MV-4-11 (cell line): ENCODE measurements at regions not wholly inside any gene's neighbourhood (a gene's known extent, or its start where the extent isn't known, plus 50 kb on each side); places are given as distances from the start of the nearest gene placed in this dataset.
"Not testable (repeated sequence)": the region's sequence is repeated elsewhere in the genome, so short reads cannot be mapped to it uniquely, and the experiment has no call there.

ENCODE experiments used
- DNase-seq: peaks from one replicate; lab custom pipeline; 2025; lab: John Stamatoyannopoulos, UW

GRCh38 chr16:51853586-51853985 lies 693.4 kb downstream of the TOX3 start:
- DNase-seq, result no peak

DNA sequence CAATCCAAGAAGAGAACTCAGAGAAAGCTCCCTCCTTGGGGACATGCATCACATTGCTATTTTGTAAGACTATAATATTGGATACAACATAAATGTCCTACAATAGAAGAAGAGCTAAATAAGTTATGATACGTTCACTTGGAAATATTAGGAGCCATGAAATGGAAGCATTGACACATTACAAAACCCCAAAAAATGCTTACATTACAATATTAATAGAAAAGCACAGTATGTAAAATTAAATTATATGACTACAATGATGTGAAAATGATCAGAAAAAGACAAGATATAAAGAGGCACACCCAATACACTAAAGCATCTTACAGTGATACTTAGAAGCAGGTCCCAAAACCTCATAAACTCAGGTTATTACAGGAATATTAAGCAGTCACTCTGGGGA lies 694.1 kb downstream of the TOX3 start:
- DNase-seq, result no peak

DNA sequence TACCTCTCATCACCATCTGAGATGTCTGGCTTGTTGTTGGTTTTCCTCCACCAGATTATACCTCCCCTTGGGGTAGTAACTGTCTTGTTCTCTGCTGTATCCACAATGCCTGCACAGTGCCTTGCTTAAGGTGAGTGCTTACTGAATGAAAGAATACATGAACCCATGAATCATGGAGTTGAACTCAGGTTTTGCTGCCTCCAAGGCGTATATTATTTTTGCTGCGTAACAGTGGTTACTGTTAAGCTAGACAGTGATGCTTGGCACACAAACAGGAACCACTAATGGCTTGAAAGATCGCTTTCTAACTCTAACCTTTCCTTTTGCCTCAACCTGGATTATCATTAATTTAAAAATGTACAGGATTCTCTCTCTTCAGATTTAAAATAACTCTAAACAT lies 695.8 kb downstream of the TOX3 start:
- DNase-seq, result no peak

- no peak for DNase-seq
These were observed 697.2 kb downstream of the TOX3 start for GRCh38 chr16:51849715-51850114.

GRCh38 chr16:51845586-51846305 lies 694.7 kb upstream of the SALL1 start:
- DNase-seq, result no peak

- DNase-seq, result no peak
These were observed 688.8 kb upstream of the SALL1 start for GRCh38 chr16:51839727-51840462.

DNA sequence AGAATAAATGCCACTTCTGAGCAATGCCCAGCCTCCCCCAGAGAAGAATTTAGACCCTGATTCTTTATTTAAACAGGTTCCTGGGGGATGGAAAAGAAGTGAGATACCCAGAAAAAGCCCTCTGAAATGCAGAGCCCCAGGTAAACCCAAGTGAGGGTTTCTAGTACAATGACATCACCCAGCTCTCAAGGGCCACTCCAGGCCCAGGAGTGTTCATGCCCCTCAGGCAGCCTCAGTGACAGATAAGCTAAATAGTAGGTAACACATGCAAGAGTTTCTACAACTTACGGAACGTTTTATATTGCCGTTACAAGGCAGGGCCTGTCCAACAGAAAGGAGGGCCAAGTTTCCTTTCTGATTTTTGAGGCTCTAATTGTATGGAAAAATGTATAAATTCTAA lies 683.7 kb upstream of the SALL1 start:
- no peak for DNase-seq

DNA sequence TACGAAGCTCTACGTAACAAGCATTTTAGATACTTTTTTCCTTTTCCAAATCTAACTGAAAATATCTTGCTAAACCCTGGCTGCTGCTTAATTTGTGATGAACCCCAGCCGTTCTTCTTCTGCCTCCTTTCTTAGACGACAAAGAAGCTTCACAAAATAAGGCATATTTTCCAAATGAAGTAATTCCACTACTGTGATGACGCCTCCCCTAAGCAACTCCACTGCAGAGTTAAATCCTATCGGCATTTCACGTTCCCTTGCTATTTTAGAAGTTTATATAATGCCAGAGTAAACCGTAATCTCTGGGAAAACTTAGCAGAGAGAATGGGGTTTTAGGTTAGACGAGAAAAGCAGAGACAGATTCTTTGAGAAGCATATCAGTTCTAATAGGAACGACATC lies 683.1 kb upstream of the SALL1 start:
- DNase-seq, result no peak

- no peak for DNase-seq
These were observed 680.7 kb upstream of the SALL1 start for GRCh38 chr16:51831595-51832367.

GRCh38 chr16:51831034-51831433 lies 680.0 kb upstream of the SALL1 start:
- DNase-seq, result not testable (repeated sequence)

DNA sequence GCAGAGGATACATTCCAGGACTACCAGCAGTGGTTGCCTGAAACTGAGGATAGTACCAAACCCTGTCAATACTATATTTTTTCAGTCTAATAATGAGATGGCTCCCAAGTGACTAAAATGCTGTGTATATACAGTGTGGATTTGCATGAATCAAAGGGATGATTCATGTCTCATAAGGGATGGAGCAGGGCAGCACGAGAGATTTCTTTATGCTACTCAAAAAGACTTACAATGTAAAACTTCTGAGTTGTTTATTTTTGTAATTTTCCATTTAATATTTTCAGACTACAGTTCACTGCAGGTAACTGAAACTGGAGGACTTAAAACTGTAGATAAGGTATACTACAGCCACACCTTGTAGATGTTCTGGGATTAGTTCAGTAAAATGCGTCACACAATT lies 674.7 kb upstream of the SALL1 start:
- DNase-seq, result no peak

- DNase-seq, result no peak
These were observed 671.4 kb upstream of the SALL1 start for GRCh38 chr16:51822471-51822870.

GRCh38 chr16:51821527-51821926 lies 670.5 kb upstream of the SALL1 start:
- DNase-seq, result no peak

DNA sequence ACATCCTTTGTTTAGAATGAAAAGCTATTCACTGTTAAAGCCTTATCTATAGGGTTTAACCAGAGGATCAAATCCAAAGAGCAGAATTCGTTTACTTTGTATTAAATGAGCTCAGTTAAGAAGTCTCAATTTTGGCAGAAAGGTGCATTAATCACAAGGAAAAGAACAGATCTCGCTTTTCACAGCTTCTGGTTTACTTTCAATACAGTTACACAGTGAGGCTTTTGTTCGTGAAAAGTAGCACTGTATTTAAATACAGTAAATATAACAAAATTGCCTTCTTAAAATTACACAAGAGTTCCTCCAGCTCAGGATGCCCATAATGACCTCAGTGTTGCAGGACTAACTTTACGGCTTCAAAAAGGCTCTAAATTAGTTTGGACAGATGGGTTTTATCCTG lies 669.1 kb upstream of the SALL1 start:
- no peak for DNase-seq

DNA sequence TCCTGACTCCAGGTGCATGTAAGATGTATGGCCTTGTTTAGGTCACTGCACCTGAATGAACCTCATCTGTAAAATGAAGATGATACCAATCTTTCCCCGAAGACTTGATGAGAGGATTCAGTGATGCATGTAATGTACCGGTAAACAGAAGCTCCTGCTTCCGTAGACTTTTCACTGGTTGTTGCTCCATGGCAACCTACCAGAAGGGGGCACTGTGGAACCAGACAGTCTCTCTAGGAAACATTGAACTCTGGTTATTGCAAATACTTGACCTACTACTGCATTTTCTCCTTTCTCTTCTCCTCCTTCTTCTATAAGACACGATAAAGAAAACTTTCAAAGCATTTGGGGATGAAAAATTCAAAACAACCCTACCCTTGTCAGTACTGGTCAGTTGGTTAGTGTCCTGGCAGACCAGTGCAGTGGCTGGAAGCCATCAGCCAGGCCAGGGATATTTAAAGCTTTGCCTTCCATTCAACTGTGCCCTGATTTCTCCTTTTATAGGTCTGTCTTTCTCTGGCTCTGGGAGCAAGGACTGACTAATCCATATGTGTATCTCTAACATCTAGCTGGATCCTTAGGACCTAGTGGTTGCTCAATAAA lies 667.4 kb upstream of the SALL1 start:
- DNase-seq, result peak; percentile 12

DNA sequence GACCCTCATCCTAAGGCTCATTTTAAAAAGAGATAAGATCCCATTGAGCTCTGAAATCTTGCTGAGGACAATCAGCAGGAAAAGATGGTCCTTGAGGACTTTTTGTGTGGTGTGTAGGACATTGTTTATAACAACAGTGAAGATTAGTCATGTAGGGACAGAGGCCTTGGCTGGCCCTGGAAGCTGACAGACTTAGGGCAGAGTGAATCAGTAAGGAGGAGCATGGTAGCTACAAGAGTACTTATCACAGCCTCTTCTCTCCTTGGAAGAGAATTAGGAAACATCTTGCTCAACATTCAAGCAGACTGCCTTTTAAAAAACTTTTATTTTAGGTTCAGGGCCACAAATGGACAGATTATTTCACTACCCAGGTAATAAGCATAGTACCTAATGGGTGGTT lies 665.9 kb upstream of the SALL1 start:
- no peak for DNase-seq

GRCh38 chr16:51815523-51815922 lies 664.5 kb upstream of the SALL1 start:
- DNase-seq, result no peak

- DNase-seq, result no peak
These were observed 663.5 kb upstream of the SALL1 start for GRCh38 chr16:51814617-51815016.

DNA sequence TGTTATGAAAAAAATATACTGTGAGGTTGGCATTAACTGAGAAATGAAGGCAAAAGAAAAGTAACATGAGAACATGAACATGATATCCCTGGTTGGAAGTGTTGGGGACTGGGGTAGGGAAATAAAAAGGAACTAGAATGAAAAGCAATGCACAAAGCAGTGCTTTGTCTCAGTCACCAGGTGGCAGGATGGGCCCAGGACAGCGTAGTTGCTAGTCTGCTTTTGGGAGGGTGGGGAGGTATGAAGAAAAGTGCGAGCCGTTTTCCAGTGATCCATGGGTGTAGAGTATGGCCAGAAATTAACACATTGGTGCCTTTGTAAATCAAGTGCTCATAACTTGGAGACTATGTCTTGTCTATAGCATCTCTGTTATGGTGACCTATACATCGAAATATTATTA lies 662.5 kb upstream of the SALL1 start:
- DNase-seq, result no peak

DNA sequence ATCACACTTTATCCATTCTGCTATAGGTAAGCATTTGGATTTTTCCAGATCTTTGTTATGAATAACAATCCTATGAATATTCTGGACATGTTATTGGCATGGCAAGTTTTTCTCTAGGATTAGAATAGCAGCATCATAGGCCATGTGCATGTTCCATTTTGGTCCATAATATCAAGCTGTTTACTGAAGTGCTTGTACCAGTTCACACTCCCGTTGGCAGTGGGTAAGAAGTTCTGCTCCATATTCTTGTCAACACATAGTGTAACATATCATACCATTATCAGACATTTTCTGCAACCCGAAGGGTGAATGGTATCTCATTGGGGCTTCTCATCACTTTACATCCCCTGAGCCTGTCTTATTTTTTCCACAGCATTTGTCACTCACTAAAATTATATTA lies 661.9 kb upstream of the SALL1 start:
- no peak for DNase-seq

- no peak for DNase-seq
These were observed 656.5 kb upstream of the SALL1 start for GRCh38 chr16:51807551-51807950.

DNA sequence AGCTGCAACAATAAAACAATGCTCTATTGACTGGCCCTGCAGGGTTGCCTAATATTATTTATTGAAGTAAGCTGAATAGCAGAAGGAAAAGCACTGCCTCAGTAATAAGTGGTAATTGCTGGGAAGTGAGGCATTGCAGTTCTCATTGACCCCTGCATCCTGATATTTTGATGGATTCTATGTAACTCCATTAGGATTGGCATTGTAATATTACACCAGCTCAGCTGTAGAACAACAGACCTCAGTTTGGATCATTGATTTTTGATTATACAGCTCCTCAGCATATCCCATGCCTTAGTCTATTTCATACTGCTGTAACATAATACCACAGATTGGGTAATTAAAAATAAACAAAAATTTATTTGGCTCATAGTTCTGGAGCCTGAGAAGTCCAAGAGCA lies 650.6 kb upstream of the SALL1 start:
- no peak for DNase-seq
